T-helper 1 cell (primary cell): ENCODE measurements at regions not wholly inside any gene's neighbourhood (a gene's known extent, or its start where the extent isn't known, plus 50 kb on each side); places are given as distances from the start of the nearest gene placed in this dataset.

ENCODE experiments used
- DNase-seq, 5 donors: peaks; one replicate each; pipeline ENCODE4 v3.0.0-alpha.2; 2012 to 2020

- DNase-seq, result no peak
Measured at GRCh38 chr13:34507630-34508029, 434.4 kb upstream of the NBEA start.

GRCh38 chr13:34512817-34513216 is 429.3 kb upstream of the NBEA start:
- DNase-seq, result no peak

DNA sequence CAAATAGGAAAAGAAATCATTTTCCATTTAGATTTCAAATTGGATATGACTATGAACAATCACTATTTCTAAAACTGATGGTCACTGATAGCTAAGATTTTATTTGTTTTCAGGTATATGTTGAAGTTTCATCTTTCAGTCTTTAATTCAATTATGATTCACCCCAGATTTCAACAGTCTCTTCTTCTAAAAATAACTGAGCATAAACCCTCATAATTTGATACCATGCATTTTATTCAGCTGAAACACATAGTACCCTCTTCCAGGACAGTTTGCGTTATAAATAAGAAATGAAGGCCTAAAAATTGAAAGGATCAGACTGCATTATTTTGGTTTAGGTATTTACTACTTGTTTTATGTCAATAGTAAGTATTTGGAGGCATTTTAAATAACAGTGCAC is 428.5 kb upstream of the NBEA start:
- DNase-seq, result no peak

DNA sequence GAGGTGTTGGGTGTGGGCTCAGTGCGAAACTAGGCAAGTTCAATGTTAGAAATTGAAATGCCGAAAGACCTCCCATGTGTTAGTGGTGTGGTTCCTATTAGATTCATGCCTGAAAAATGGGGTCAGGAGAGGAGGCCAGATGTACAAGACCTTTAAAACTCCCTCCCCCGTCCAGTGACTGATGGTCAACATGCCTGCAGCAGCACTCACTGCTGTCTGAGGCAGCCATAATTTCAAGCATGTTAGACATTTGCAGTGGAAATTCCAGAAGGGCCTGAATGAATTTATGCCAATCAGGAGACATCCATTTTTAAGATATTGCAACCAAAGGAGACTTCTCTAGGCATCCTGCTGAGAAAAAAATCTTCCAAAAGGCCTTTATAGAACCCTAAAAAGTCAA is 426.9 kb upstream of the NBEA start:
- no peak for DNase-seq

- DNase-seq, result no peak
Measured at GRCh38 chr13:34521171-34521570, 420.9 kb upstream of the NBEA start.

- DNase-seq, result no peak
Measured at GRCh38 chr13:34522808-34523207, 419.3 kb upstream of the NBEA start.

- DNase-seq, result no peak
Measured at GRCh38 chr13:34523406-34523805, 418.7 kb upstream of the NBEA start.

DNA sequence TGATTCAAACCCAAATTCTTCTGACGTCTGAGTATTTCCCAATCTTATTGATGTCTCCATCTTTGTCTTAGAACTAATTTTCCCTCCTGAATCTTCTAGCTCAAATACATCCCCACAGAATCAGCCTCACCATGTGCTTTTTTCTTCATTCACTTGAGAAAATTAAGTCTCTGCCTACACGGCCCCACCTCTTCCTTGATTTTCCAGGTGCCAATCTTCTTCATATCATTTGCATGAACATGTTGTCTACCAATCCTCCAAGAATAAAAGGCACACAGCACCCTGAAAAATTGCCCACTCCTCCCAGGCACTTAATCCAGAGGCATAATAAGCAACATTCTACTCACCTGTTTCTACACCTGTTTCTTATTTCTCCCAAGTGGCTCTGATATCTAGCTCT is 408.1 kb upstream of the NBEA start:
- no peak for DNase-seq

DNA sequence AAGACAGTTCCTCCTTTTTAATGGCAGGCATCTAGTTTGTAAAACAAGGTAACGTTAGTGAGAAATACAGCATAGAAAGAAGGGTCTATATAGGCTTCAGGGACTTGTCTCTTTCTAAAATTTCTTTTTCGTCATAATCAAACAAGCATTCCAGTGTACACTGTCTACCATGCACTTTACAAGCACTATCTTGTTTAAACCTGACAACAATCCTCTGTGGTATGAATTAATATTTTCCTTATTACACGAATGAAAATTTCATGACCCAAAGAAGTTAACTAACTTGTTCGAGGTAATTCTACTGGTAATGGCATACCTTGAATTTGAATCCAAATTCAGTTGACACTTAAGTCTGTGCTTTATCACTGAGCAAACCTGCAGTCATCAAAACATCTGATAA is 399.7 kb upstream of the NBEA start:
- DNase-seq, result no peak

DNA sequence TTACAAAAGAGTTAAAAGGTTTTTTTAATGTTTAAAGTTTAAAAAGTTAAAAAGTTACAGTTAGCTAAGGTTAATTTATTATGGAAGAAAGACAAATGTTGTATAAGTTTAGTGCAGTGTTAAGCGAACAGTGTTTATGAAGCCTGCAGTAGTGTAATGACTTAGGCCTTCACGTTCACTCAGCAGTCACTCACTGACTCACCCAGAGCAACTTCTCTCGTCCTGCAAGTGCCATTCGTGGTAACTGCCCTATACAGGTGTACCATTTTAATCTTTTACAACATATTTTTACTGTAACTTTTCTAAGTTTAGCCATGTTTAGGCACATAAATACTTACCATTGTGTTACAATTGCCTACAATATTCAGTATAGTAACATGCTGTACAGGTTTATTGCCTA is 398.2 kb upstream of the NBEA start:
- DNase-seq, result no peak

- no peak for DNase-seq
Measured at GRCh38 chr13:34545461-34545860, 396.6 kb upstream of the NBEA start.

DNA sequence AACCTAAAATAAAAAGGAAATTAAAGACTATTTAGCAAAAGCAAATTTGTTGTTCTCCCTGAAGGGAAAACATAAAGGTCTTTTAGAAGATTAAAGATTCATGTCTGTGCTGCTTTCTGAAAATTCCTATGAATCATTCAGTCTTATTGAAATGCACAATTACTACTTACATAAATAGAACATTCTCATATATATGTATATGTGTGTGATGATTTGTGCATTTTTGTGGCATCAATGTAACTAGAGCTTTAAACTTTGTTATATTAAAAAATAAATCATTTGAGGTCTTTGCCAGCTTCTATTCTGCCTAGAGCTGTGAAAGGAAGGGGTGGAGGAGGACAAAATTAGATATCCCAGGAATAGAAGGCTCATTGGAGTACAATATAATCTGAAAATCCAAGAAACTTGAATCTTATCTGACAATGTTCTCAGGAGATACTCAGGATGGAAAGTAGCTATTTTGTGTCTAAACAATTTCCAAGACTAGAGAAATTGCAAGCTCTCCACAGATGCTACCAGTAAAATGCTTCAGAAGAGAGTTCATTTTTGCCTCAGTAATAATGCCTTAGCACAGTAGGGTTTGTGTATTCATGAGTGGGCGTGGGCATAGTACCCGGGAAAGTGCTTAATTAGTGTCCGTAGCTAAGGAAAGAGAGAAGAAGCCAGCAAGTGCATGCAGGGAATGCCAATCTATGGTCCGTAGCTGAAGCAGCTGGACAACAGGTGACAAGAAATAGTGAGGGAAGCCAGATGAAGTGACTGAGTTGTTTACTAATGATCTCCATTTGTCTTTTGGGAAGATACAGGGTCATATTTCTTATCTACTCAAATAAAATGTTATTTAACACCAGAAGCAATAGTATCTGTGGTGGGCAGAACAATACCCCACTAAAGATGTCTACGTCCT is 395.5 kb upstream of the NBEA start:
- no peak for DNase-seq

- DNase-seq, result no peak
Measured at GRCh38 chr13:34547929-34548328, 394.1 kb upstream of the NBEA start.

GRCh38 chr13:34553376-34553775 is 388.7 kb upstream of the NBEA start:
- DNase-seq, result no peak

- no peak for DNase-seq
Measured at GRCh38 chr13:34555988-34556387, 386.1 kb upstream of the NBEA start.

DNA sequence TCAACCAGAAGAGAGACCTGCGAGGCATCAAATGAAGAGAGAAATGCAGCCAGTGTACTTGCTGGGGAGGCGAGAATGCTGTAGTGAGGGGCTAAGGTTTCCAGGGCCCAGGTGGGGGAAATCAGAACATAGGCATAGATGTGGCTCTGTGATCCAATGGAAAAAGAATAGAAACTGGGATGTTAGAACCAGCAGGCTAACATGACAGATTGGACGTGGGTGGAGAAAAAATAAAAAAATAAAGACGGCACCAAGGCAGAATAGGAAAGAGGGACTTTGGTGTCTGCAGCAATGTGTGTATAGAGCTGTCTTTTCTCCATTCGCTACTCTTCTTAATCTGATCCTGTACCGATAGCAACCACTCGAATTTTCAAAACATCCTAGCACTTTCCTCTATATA is 381.0 kb upstream of the NBEA start:
- no peak for DNase-seq

DNA sequence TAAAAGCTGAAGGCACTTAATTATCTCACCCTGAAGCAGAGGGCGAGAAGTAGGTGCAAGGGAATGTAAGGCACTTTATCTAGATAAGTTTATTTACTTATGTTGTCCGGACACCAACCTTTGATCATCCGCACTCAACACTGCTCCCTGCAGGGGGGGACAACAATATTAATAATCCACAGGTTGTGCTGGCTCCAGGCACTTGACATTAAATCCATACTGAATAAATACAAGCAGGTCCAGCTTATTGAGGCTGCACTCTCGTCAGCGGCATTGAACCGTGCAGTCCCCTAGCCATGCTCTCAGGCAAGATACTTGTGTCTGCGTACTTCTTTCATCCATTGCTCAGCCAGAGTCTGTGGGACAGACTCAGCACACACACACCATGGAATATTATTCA is 374.5 kb upstream of the NBEA start:
- DNase-seq, result no peak

- DNase-seq, result no peak
Measured at GRCh38 chr13:34570698-34571353, 371.2 kb upstream of the NBEA start.

GRCh38 chr13:34571716-34572115 is 370.4 kb upstream of the NBEA start:
- no peak for DNase-seq

- DNase-seq, result no peak
Measured at GRCh38 chr13:34577051-34577450, 365.0 kb upstream of the NBEA start.

- no peak for DNase-seq
Measured at GRCh38 chr13:34578471-34578870, 363.6 kb upstream of the NBEA start.

GRCh38 chr13:34578917-34579316 is 363.2 kb upstream of the NBEA start:
- DNase-seq, result no peak

- DNase-seq, result no peak
Measured at GRCh38 chr13:34583181-34583580, 358.9 kb upstream of the NBEA start.

GRCh38 chr13:34587576-34587975 is 354.5 kb upstream of the NBEA start:
- no peak for DNase-seq
